ENCODE measurements at regions not wholly inside any gene's neighbourhood (a gene's known extent, or its start where the extent isn't known, plus 50 kb on each side); places are given as distances from the start of the nearest gene placed in this dataset.

GRCh38 chr19:27764186-27764804 is 1448.7 kb downstream of the UQCRFS1 start:
- no peaks in the 10 kb centered on the region for H3K4me1 Mint-ChIP-seq (ENCODE audit: insufficient read depth, unreplicated experiment)
- no peak overlapping the region for H3K27ac Mint-ChIP-seq (ENCODE audit: low read depth, unreplicated experiment)
- POLR2A ChIA-PET = interaction anchor here (0.6 kb wide), 1 partner anchor 1305 kb away, joined by 3 read pairs; no protein-coding TSS in a partner anchor
- H3K27me3 Mint-ChIP-seq (ENCODE audit: insufficient read depth, unreplicated experiment) = no peaks in the 10 kb centered on the region
- BruUV-seq (replicated peaks) = no TSS peak
- TF ChIP-seq CTCF (IDR thresholded peaks at IDR 0.05; ENCODE audit: unreplicated experiment) = no peak
- intact Hi-C loops (cut with micrococcal nuclease) = no loop called here
- H3K36me3 Mint-ChIP-seq (ENCODE audit: insufficient read depth, unreplicated experiment) = peaks cover 14% of the 10 kb centered on the region
- DNase-seq (ENCODE audit: unreplicated experiment) = no peak
- peaks cover 32% of the 10 kb centered on the region for H3K9me3 Mint-ChIP-seq (ENCODE audit: unreplicated experiment)
- CTCF ChIA-PET = no interaction called here
- H3K4me3 Mint-ChIP-seq (ENCODE audit: unreplicated experiment) = no peak overlapping the region

GRCh38 chr19:27762933-27763332 is 1450.0 kb downstream of the UQCRFS1 start:
- H3K4me1 Mint-ChIP-seq (ENCODE audit: insufficient read depth, unreplicated experiment) = no peaks in the 10 kb centered on the region
- BruUV-seq (replicated peaks) = no TSS peak
- intact Hi-C loops (cut with micrococcal nuclease) = no loop called here
- no peak for TF ChIP-seq CTCF (IDR thresholded peaks at IDR 0.05; ENCODE audit: unreplicated experiment)
- CTCF ChIA-PET = no interaction called here
- POLR2A ChIA-PET = no interaction called here
- H3K36me3 Mint-ChIP-seq (ENCODE audit: insufficient read depth, unreplicated experiment) = peaks cover 10% of the 10 kb centered on the region
- no peaks in the 10 kb centered on the region for H3K27me3 Mint-ChIP-seq (ENCODE audit: insufficient read depth, unreplicated experiment)
- H3K27ac Mint-ChIP-seq (ENCODE audit: low read depth, unreplicated experiment) = no peak overlapping the region
- no peak overlapping the region for H3K4me3 Mint-ChIP-seq (ENCODE audit: unreplicated experiment)
- peaks cover 22% of the 10 kb centered on the region for H3K9me3 Mint-ChIP-seq (ENCODE audit: unreplicated experiment)
- no peak for DNase-seq (ENCODE audit: unreplicated experiment)

- no TSS peak for BruUV-seq (replicated peaks)
- Mint-ChIP-seq H3K27me3 (ENCODE audit: insufficient read depth, unreplicated experiment) (no peaks in the 10 kb centered on the region), H3K36me3 (ENCODE audit: insufficient read depth, unreplicated experiment) (no peaks in the 10 kb centered on the region), H3K4me1 (ENCODE audit: insufficient read depth, unreplicated experiment) (no peaks in the 10 kb centered on the region), H3K4me3 (ENCODE audit: unreplicated experiment) (no peak overlapping the region), H3K27ac (ENCODE audit: low read depth, unreplicated experiment) (no peak overlapping the region), H3K9me3 (ENCODE audit: unreplicated experiment) (peaks cover 16% of the 10 kb centered on the region)
- POLR2A ChIA-PET = no interaction called here
- intact Hi-C loops (cut with micrococcal nuclease) = no loop called here
- DNase-seq (ENCODE audit: unreplicated experiment) = no peak
- CTCF ChIA-PET = no interaction called here
- no peak for TF ChIP-seq CTCF (IDR thresholded peaks at IDR 0.05; ENCODE audit: unreplicated experiment)
Measured at GRCh38 chr19:27759896-27760295, 1453.1 kb downstream of the UQCRFS1 start.

- Mint-ChIP-seq H3K4me1 (ENCODE audit: insufficient read depth, unreplicated experiment) (no peaks in the 10 kb centered on the region), H3K4me3 (ENCODE audit: unreplicated experiment) (no peak overlapping the region), H3K9me3 (ENCODE audit: unreplicated experiment) (peaks cover 16% of the 10 kb centered on the region), H3K27ac (ENCODE audit: low read depth, unreplicated experiment) (peak overlapping the region; percentile 16), H3K27me3 (ENCODE audit: insufficient read depth, unreplicated experiment) (no peaks in the 10 kb centered on the region), H3K36me3 (ENCODE audit: insufficient read depth, unreplicated experiment) (no peaks in the 10 kb centered on the region)
- DNase-seq (ENCODE audit: unreplicated experiment) = no peak
- ChIA-PET CTCF (no interaction called here), POLR2A (no interaction called here)
- BruUV-seq (replicated peaks) = no TSS peak
- TF ChIP-seq CTCF (IDR thresholded peaks at IDR 0.05; ENCODE audit: unreplicated experiment) = no peak
- intact Hi-C loops (cut with micrococcal nuclease) = no loop called here
Measured at GRCh38 chr19:27758626-27759505, 1454.1 kb downstream of the UQCRFS1 start.
